ENCODE measurements at regions not wholly inside any gene's neighbourhood (a gene's known extent, or its start where the extent isn't known, plus 50 kb on each side); places are given as distances from the start of the nearest gene placed in this dataset.

- no peaks in the 10 kb centered on the region for H3K27me3 ChIP-seq
- H3K4me1 ChIP-seq: no peaks in the 10 kb centered on the region
- no peaks in the 10 kb centered on the region for H3K9me3 ChIP-seq
- H3K4me3 ChIP-seq: no peak overlapping the region
- H3K36me3 ChIP-seq: no peaks in the 10 kb centered on the region
- intact Hi-C loops (cut with DNase I; ENCODE audit: low total_unique reads): no loop called here
- H3K27ac ChIP-seq: no peak overlapping the region
- TF ChIP-seq CTCF (IDR thresholded peaks at IDR 0.05): no peak
- no peak for TF ChIP-seq POLR2AphosphoS5 (IDR thresholded peaks at IDR 0.05)
- no peak for DNase-seq (ENCODE audit: low spot score in 2 of 2)
Measured at GRCh38 chr20:6703047-6703446, 64.4 kb upstream of the BMP2 start.

GRCh38 chr20:6702144-6702543 is 65.3 kb upstream of the BMP2 start:
- DNase-seq (ENCODE audit: low spot score in 2 of 2): no peak
- H3K27me3 ChIP-seq: no peaks in the 10 kb centered on the region
- intact Hi-C loops (cut with DNase I; ENCODE audit: low total_unique reads): no loop called here
- H3K4me3 ChIP-seq: no peak overlapping the region
- H3K36me3 ChIP-seq: no peaks in the 10 kb centered on the region
- TF ChIP-seq CTCF (IDR thresholded peaks at IDR 0.05): no peak
- no peak for TF ChIP-seq POLR2AphosphoS5 (IDR thresholded peaks at IDR 0.05)
- TF ChIP-seq POLR2A (IDR thresholded peaks at IDR 0.05): no peak
- no peaks in the 10 kb centered on the region for H3K4me1 ChIP-seq
- H3K9me3 ChIP-seq: no peaks in the 10 kb centered on the region
- H3K27ac ChIP-seq: no peak overlapping the region

GRCh38 chr20:6700563-6701329 is 66.7 kb upstream of the BMP2 start:
- Histone ChIP-seq H3K9me3 (no peaks in the 10 kb centered on the region), H3K36me3 (no peaks in the 10 kb centered on the region), H3K27me3 (no peaks in the 10 kb centered on the region), H3K4me3 (no peak overlapping the region), H3K4me1 (no peaks in the 10 kb centered on the region), H3K27ac (peak overlapping the region in 1 of 2 donors; percentile 26)
- no peak for DNase-seq (ENCODE audit: low spot score in 2 of 2)
- intact Hi-C loops (cut with DNase I; ENCODE audit: low total_unique reads): no loop called here
- TF ChIP-seq CTCF (IDR thresholded peaks at IDR 0.05) (no peak), POLR2AphosphoS5 (IDR thresholded peaks at IDR 0.05) (peak in 1 of 3 donors; percentile 37)

GRCh38 chr20:6699921-6700562 is 67.4 kb upstream of the BMP2 start:
- no peak overlapping the region for H3K27ac ChIP-seq
- intact Hi-C loops (cut with DNase I; ENCODE audit: low total_unique reads): no loop called here
- no peak for DNase-seq (ENCODE audit: low spot score in 2 of 2)
- H3K9me3 ChIP-seq: no peaks in the 10 kb centered on the region
- H3K36me3 ChIP-seq: no peaks in the 10 kb centered on the region
- no peaks in the 10 kb centered on the region for H3K27me3 ChIP-seq
- H3K4me1 ChIP-seq: no peaks in the 10 kb centered on the region
- TF ChIP-seq CTCF (IDR thresholded peaks at IDR 0.05) (no peak), POLR2A (IDR thresholded peaks at IDR 0.05) (no peak)
- H3K4me3 ChIP-seq: no peak overlapping the region

- Histone ChIP-seq H3K4me1 (no peaks in the 10 kb centered on the region), H3K9me3 (no peaks in the 10 kb centered on the region), H3K27ac (no peak overlapping the region), H3K36me3 (no peaks in the 10 kb centered on the region), H3K4me3 (no peak overlapping the region), H3K27me3 (no peaks in the 10 kb centered on the region)
- intact Hi-C loops (cut with DNase I; ENCODE audit: low total_unique reads): no loop called here
- TF ChIP-seq CTCF (IDR thresholded peaks at IDR 0.05) (no peak), POLR2AphosphoS5 (IDR thresholded peaks at IDR 0.05) (no peak), POLR2A (IDR thresholded peaks at IDR 0.05) (no peak)
- DNase-seq (ENCODE audit: low spot score in 2 of 2): no peak
Measured at GRCh38 chr20:6698723-6699122, 68.8 kb upstream of the BMP2 start.

Measured in breast epithelium (tissue), 4 donors.